ENCODE measurements at regions not wholly inside any gene's neighbourhood (a gene's known extent, or its start where the extent isn't known, plus 50 kb on each side); places are given as distances from the start of the nearest gene placed in this dataset.

DNA sequence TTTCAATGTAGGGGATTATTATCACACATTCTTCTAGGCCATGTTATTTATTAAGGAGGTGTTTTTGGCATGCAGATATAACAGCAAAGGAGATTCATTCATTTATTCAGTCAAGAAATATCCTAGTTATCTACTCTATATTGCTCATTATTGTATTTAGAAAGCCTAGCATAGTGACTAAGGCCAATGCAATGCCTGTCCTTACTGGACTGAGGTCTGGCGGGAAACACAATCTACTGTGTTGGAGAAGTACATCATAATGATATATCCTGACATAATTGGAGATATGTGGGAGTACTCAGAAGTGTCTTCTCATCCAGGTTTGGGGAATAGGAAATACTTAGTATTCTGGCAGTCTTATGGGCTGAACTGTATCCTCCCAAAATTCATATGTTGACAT is 421.5 kb upstream of the USP24 start:
- no peaks in the 10 kb centered on the region for H3K79me1 ChIP-seq (ENCODE audit: low read depth, low read length)
- WGBS, 2 experiments (ENCODE audit: extremely low coverage in 1 of 2, insufficient coverage in 1 of 2, insufficient read length in 1 of 2, insufficient replicate concordance in 2 of 2, low coverage in 1 of 2, low lambda C conversion rate in 2 of 2, missing lambda C conversion rate in 1 of 2): 86% methylated on average over 1 of the region's 1 CpG; no CpG with 5 or more reads in 1 of the 2 experiments
- no peak for TF ChIP-seq BRCA1 (IDR thresholded peaks at IDR 0.05; ENCODE audit: low read depth, low read length)
- TF ChIP-seq YY1 (IDR thresholded peaks at IDR 0.05; ENCODE audit: low read depth, low read length): no peak
- no peak for TF ChIP-seq SP4 (IDR thresholded peaks at IDR 0.05; ENCODE audit: low read length)
- TF ChIP-seq NANOG (IDR thresholded peaks at IDR 0.05; ENCODE audit: insufficient read depth, low read depth, low read length, poor library complexity, severe bottlenecking): no peak
- TF ChIP-seq NRF1 (IDR thresholded peaks at IDR 0.05; ENCODE audit: low read depth, low read length): no peak
- no peak for TF ChIP-seq CBX5 (IDR thresholded peaks at IDR 0.05; ENCODE audit: low read depth, low read length)
- no peak for TF ChIP-seq TBP (IDR thresholded peaks at IDR 0.05; ENCODE audit: low read depth, low read length)
- no peak for TF ChIP-seq SIX5 (IDR thresholded peaks at IDR 0.05; ENCODE audit: low read depth, low read length)
- no peak for TF ChIP-seq KDM1A (IDR thresholded peaks at IDR 0.05; ENCODE audit: borderline replicate concordance, low read length)
- no peak for TF ChIP-seq EP300 (IDR thresholded peaks at IDR 0.05; ENCODE audit: borderline replicate concordance in 1 of 2, low read depth in 2 of 2, low read length in 2 of 2)

More for the DNA sequence above, 421.5 kb upstream of the USP24 start:
- Histone ChIP-seq H4K5ac (ENCODE audit: insufficient read length, low read depth, low read length) (no peak overlapping the region), H4K8ac (ENCODE audit: extremely low read depth, insufficient read depth, low read length) (no peak overlapping the region), H2AK5ac (ENCODE audit: low read depth, low read length) (no peak overlapping the region), H2BK12ac (ENCODE audit: low read depth, low read length) (no peak overlapping the region), H3K23ac (ENCODE audit: insufficient read length) (no peak overlapping the region), H2AFZ (ENCODE audit: low read length) (no peak overlapping the region), H2BK120ac (replicated peaks; ENCODE audit: low read depth, low read length) (no peak overlapping the region), H2BK5ac (ENCODE audit: low read depth, low read length) (no peak overlapping the region), H3K4ac (replicated peaks; ENCODE audit: insufficient read length, low read depth, low read length) (no peak overlapping the region), H4K20me1 (replicated peaks in 1 of 2; ENCODE audit: control insufficient read depth in 1 of 2, insufficient read depth in 2 of 2, low read length in 2 of 2) (no peaks in the 10 kb centered on the region), H3K4me1 (replicated peaks in 1 of 4; ENCODE audit: control insufficient read depth in 3 of 4, insufficient read depth in 4 of 4, low read length in 3 of 4) (peaks cover 0 to 2% (median 0%) of the 10 kb centered on the region in 4 experiments; a peak in 1 of 7 replicates), H3K79me2 (ENCODE audit: control insufficient read depth in 1 of 2, insufficient read depth in 2 of 2, low read length in 2 of 2) (no peaks in the 10 kb centered on the region), H3K14ac (ENCODE audit: insufficient read length) (no peak overlapping the region), H3K9me3 (ENCODE audit: insufficient read depth in 2 of 2, low read depth in 1 of 2, low read length in 1 of 2) (no peaks in the 10 kb centered on the region), H3K4me2 (ENCODE audit: insufficient read depth in 1 of 2, low read depth in 2 of 2, low read length in 2 of 2) (no peak overlapping the region), H3K27me3 (replicated peaks in 1 of 4; ENCODE audit: control insufficient read depth in 3 of 4, extremely low read depth in 1 of 4, insufficient read depth in 3 of 4, low read length in 3 of 4) (no peaks in the 10 kb centered on the region), H3K18ac (ENCODE audit: extremely low read depth, low read length) (no peak overlapping the region), H2BK15ac (ENCODE audit: low read length) (no peak overlapping the region), H3K9ac (replicated peaks in 1 of 4; ENCODE audit: extremely low read depth in 1 of 4, low read depth in 3 of 4, low read length in 3 of 4) (no peak overlapping the region), H3K4me3 (ENCODE audit: extremely low read depth in 1 of 4, insufficient read depth in 2 of 4, low read depth in 3 of 4, low read length in 4 of 4) (no peak overlapping the region), H3K56ac (replicated peaks; ENCODE audit: insufficient read length, low read depth, low read length) (no peak overlapping the region), H3K23me2 (ENCODE audit: low read depth, low read length) (no peaks in the 10 kb centered on the region), H3K36me3 (ENCODE audit: control insufficient read depth in 2 of 4, insufficient read depth in 4 of 4, low read length in 3 of 4) (no peaks in the 10 kb centered on the region), H2BK20ac (ENCODE audit: low read length) (no peak overlapping the region), H3K27ac (ENCODE audit: low read depth, low read length) (no peak overlapping the region), H4K91ac (replicated peaks; ENCODE audit: insufficient read length, low read length) (no peak overlapping the region)
- no peak for DNase-seq (ENCODE audit: low read depth in 1 of 2, low spot score in 2 of 2)
- ChIA-PET POLR2A (ENCODE audit: partially characterized antibody) (no interaction called here), CTCF (ENCODE audit: partially characterized antibody) (no interaction called here)
- FAIRE-seq: no peak
